HG02943 (cell line): ENCODE measurements at regions not wholly inside any gene's neighbourhood (a gene's known extent, or its start where the extent isn't known, plus 50 kb on each side); places are given as distances from the start of the nearest gene placed in this dataset.
"Not testable (repeated sequence)": the region's sequence is repeated elsewhere in the genome, so short reads cannot be mapped to it uniquely, and the experiment has no call there.

Experiments
- ATAC-seq: cut with Tn5 transposase; IDR thresholded peaks from one replicate; pipeline ENCODE4 v1.9.1; 2021; ENCODE audit warnings: mild to moderate bottlenecking, low read depth, moderate library complexity; ENCODE audit not compliant: unreplicated experiment

GRCh38 chr9:42325142-42325541 lies 141.7 kb downstream of the SPATA31A6 start:
- not testable (repeated sequence) for ATAC-seq

- ATAC-seq, result not testable (repeated sequence)
These were observed 142.1 kb downstream of the SPATA31A6 start for GRCh38 chr9:42325561-42325960.

GRCh38 chr9:42326482-42326881 lies 143.0 kb downstream of the SPATA31A6 start:
- ATAC-seq, result not testable (repeated sequence)

- not testable (repeated sequence) for ATAC-seq
These were observed 151.9 kb downstream of the SPATA31A6 start for GRCh38 chr9:42335342-42335741.

GRCh38 chr9:42335984-42336657 lies 152.7 kb downstream of the SPATA31A6 start:
- not testable (repeated sequence) for ATAC-seq

- ATAC-seq, result not testable (repeated sequence)
These were observed 154.8 kb downstream of the SPATA31A6 start for GRCh38 chr9:42338275-42338674.

GRCh38 chr9:42339671-42340434 lies 156.4 kb downstream of the SPATA31A6 start:
- ATAC-seq, result not testable (repeated sequence)

- ATAC-seq, result not testable (repeated sequence)
These were observed 156.9 kb downstream of the SPATA31A6 start for GRCh38 chr9:42340435-42340723.

GRCh38 chr9:42341860-42342259 lies 158.4 kb downstream of the SPATA31A6 start:
- not testable (repeated sequence) for ATAC-seq

GRCh38 chr9:42342297-42342696 lies 158.8 kb downstream of the SPATA31A6 start:
- ATAC-seq, result not testable (repeated sequence)

GRCh38 chr9:42344508-42344907 lies 161.0 kb downstream of the SPATA31A6 start:
- not testable (repeated sequence) for ATAC-seq

- not testable (repeated sequence) for ATAC-seq
These were observed 163.5 kb downstream of the SPATA31A6 start for GRCh38 chr9:42346916-42347315.

- ATAC-seq, result not testable (repeated sequence)
These were observed 165.7 kb downstream of the SPATA31A6 start for GRCh38 chr9:42349181-42349580.

GRCh38 chr9:42350412-42350811 lies 167.0 kb downstream of the SPATA31A6 start:
- not testable (repeated sequence) for ATAC-seq

GRCh38 chr9:42357604-42358373 lies 174.3 kb downstream of the SPATA31A6 start:
- ATAC-seq, result not testable (repeated sequence)

GRCh38 chr9:42358626-42359247 lies 175.3 kb downstream of the SPATA31A6 start:
- ATAC-seq, result not testable (repeated sequence)

GRCh38 chr9:42364410-42365243 lies 181.2 kb downstream of the SPATA31A6 start:
- not testable (repeated sequence) for ATAC-seq

- peak; percentile 76 for ATAC-seq
These were observed 181.9 kb downstream of the SPATA31A6 start for GRCh38 chr9:42365244-42365945.

- ATAC-seq, result not testable (repeated sequence)
These were observed 184.9 kb downstream of the SPATA31A6 start for GRCh38 chr9:42368279-42368881.
